Stimulated activated CD4-positive, alpha-beta T cell treated with anti-CD3 and anti-CD28 coated beads, TNF-alpha, amount 100 ng/mL, for 1 hour (primary cell): ENCODE measurements at regions not wholly inside any gene's neighbourhood (a gene's known extent, or its start where the extent isn't known, plus 50 kb on each side); places are given as distances from the start of the nearest gene placed in this dataset.

ENCODE experiments used
- DNase-seq, 3 donors: peaks; one replicate each; pipeline ENCODE4 v3.0.0-alpha.2; 2020; ENCODE audit warnings: low read depth in 3 of 3, low spot score in 1 of 3

- no peak for DNase-seq
Measured at GRCh38 chr10:2658780-2659179, 408.6 kb upstream of the PFKP start.

GRCh38 chr10:2650328-2650727, 417.0 kb upstream of the PFKP start:
- no peak for DNase-seq

- DNase-seq, result no peak
Measured at GRCh38 chr10:2641028-2641427, 426.3 kb upstream of the PFKP start.

- DNase-seq, result no peak
Measured at GRCh38 chr10:2633630-2634029, 433.7 kb upstream of the PFKP start.

- no peak for DNase-seq
Measured at GRCh38 chr10:2631557-2632205, 435.7 kb upstream of the PFKP start.

- no peak for DNase-seq
Measured at GRCh38 chr10:2628705-2629104, 438.6 kb upstream of the PFKP start.

GRCh38 chr10:2627969-2628368, 439.4 kb upstream of the PFKP start:
- DNase-seq, result no peak

GRCh38 chr10:2625094-2625493, 442.3 kb upstream of the PFKP start:
- no peak for DNase-seq

GRCh38 chr10:2623675-2624274, 443.6 kb upstream of the PFKP start:
- DNase-seq, result no peak

- DNase-seq, result no peak
Measured at GRCh38 chr10:2620827-2621521, 446.4 kb upstream of the PFKP start.

GRCh38 chr10:2619916-2620315, 447.4 kb upstream of the PFKP start:
- no peak for DNase-seq

- no peak for DNase-seq
Measured at GRCh38 chr10:2619472-2619871, 447.9 kb upstream of the PFKP start.

GRCh38 chr10:2618690-2619089, 448.7 kb upstream of the PFKP start:
- no peak for DNase-seq

GRCh38 chr10:2616215-2616614, 451.1 kb upstream of the PFKP start:
- no peak for DNase-seq

- no peak for DNase-seq
Measured at GRCh38 chr10:2611603-2612002, 455.7 kb upstream of the PFKP start.

GRCh38 chr10:2610946-2611345, 456.4 kb upstream of the PFKP start:
- DNase-seq, result no peak

GRCh38 chr10:2604891-2605290, 462.5 kb upstream of the PFKP start:
- DNase-seq, result no peak

GRCh38 chr10:2599571-2599970, 467.8 kb upstream of the PFKP start:
- no peak for DNase-seq

GRCh38 chr10:2592360-2593160, 474.8 kb upstream of the PFKP start:
- DNase-seq, result no peak

GRCh38 chr10:2589196-2589595, 478.2 kb upstream of the PFKP start:
- DNase-seq, result no peak

- no peak for DNase-seq
Measured at GRCh38 chr10:2584385-2584784, 483.0 kb upstream of the PFKP start.

- no peak for DNase-seq
Measured at GRCh38 chr10:2576892-2577291, 490.5 kb upstream of the PFKP start.
